Breast epithelium (tissue), 3 donors: ENCODE measurements at regions not wholly inside any gene's neighbourhood (a gene's known extent, or its start where the extent isn't known, plus 50 kb on each side); places are given as distances from the start of the nearest gene placed in this dataset.

Experiments
- CTCF ChIP-seq, 3 donors: fragments of 450-650 bp; IDR thresholded peaks; one replicate each; pipeline ENCODE4 v1.5.1; 2016 to 2017; ENCODE audit warnings: antibody characterized with exemption in 3 of 3, mild to moderate bottlenecking in 3 of 3, moderate library complexity in 3 of 3
- POLR2A ChIP-seq: fragments of 450-650 bp; IDR thresholded peaks from one replicate; pipeline ENCODE4 v1.6.1; 2016; ENCODE audit warnings: antibody characterized with exemption, mild to moderate bottlenecking, moderate library complexity

GRCh38 chr1:59169703-59170102 lies 127.2 kb upstream of the FGGY start:
- TF ChIP-seq POLR2A (no peak), CTCF (IDR thresholded peaks at IDR 0.05) (no peak)
